ENCODE measurements at regions not wholly inside any gene's neighbourhood (a gene's known extent, or its start where the extent isn't known, plus 50 kb on each side); places are given as distances from the start of the nearest gene placed in this dataset.

DNA sequence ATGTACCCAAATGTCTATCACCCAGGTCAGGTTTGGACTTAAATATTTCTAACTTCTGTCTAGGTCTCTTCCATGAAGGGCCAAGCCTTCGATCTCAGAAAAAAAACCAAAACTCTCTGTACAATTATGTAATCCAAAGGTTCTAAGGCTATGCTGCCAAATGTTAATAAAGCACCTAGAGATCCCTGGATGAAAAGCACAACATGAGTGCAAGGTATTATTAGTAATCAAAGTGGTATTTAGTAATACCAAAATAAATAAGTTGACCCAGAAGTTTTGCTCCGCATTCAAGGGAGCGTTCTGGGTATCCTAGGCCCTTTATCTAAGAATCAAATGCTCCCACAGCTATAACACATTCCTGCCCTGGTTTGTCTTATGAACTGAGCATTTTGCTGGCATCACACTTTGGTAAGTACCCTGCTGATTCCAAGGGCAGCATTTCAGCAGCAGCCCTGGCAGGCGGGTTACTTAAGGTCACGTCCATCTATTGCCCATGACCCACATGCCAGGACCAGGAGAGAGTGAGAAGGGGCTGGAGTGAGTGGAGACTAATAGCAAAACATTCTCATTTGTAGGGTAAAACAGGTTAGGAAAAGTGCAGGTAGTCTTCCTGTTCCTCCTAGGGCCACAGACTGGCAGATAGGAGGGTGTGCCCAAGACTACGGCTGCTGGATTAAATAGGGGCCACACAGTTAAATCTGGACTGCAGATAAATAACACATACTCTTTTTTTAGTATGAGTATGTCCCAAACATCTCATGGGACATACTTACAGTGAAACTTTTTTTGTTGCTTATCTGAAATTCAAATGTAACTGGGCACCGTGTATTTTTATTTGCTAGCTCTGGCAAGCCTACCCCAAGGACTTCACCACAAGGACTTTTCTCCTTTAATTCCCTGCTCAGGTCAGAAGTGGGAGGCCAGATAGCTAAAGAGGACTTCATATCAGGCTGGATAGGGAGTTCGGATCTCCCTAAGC lies 76.0 kb upstream of the SNRK start:
- H2AFZ ChIP-seq (ENCODE audit: low read depth, low read length): no peak overlapping the region
- no peak overlapping the region for H3K4me3 ChIP-seq (ENCODE audit: insufficient read depth in 1 of 2, low read depth in 1 of 2, low read length in 2 of 2)
- H2BK15ac ChIP-seq (ENCODE audit: low read depth, poor library complexity, severe bottlenecking): no peak overlapping the region
- no peaks in the 10 kb centered on the region for H3K79me1 ChIP-seq (replicated peaks; ENCODE audit: low read length, poor library complexity, severe bottlenecking)
- H3K4me1 ChIP-seq (ENCODE audit: control insufficient read depth, insufficient read depth, low read depth, low read length): peaks cover 8% of the 10 kb centered on the region
- no peaks in the 10 kb centered on the region for H3K36me3 ChIP-seq (ENCODE audit: control insufficient read depth in 1 of 2, insufficient read depth in 2 of 2, low read depth in 1 of 2, low read length in 2 of 2)
- H3K9me3 ChIP-seq (ENCODE audit: control insufficient read depth, low read length): no peaks in the 10 kb centered on the region
- no peak overlapping the region for H3K9ac ChIP-seq (ENCODE audit: low read length)
- no peak overlapping the region for H3K23ac ChIP-seq (ENCODE audit: low read length in 2 of 2)
- no peak overlapping the region for H3K27ac ChIP-seq (ENCODE audit: low read length, poor library complexity, severe bottlenecking)
- H3K4ac ChIP-seq (ENCODE audit: low read depth in 1 of 2, low read length in 2 of 2): no peak overlapping the region
- H2BK12ac ChIP-seq (ENCODE audit: low read length in 2 of 2): no peak overlapping the region
- H4K8ac ChIP-seq (ENCODE audit: low read length): no peak overlapping the region
- no peak overlapping the region for H3K18ac ChIP-seq (ENCODE audit: low read depth in 1 of 2, low read length in 2 of 2)
- no peak overlapping the region for H3K14ac ChIP-seq (ENCODE audit: low read length in 2 of 2)
- H2BK120ac ChIP-seq (ENCODE audit: low read depth, low read length): no peak overlapping the region
- H2BK5ac ChIP-seq (ENCODE audit: low read depth, low read length, poor library complexity, severe bottlenecking): no peak overlapping the region
- WGBS: 98% methylated on average over 7 of the region's 8 CpGs
- DNase-seq: no peak
- no peak overlapping the region for H2AK5ac ChIP-seq (ENCODE audit: low read length, severe bottlenecking)
- H4K91ac ChIP-seq (ENCODE audit: low read length): no peak overlapping the region
- peaks cover 0 to 22% of the 10 kb centered on the region in 2 experiments for H3K27me3 ChIP-seq (ENCODE audit: control insufficient read depth in 1 of 2, insufficient read depth in 1 of 2, low read length in 2 of 2)
- H3K4me2 ChIP-seq (ENCODE audit: low read length, poor library complexity, severe bottlenecking): no peak overlapping the region

DNA sequence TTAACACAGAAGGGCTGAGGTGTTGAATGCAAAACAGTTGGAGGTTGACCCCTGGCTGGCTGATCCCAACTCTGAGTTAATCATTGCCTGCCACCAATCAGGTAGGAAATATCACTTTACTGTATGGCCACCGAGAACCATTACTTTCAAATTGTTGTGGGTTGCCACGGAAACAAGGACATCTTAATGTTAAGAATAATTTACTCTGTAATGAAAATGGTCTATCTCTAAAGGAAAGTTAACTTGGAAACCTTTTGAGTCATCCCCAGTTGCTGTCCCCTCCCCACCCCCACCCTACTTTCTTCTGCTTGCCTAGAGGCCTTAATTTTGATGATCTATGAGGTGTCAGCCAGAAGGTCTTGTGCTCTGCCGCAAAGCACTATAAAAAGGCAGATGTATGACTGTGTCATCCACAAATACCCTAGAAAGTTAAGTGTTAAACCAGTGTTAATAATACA lies 78.7 kb upstream of the SNRK start:
- H3K4me3 ChIP-seq (ENCODE audit: insufficient read depth in 1 of 2, low read depth in 1 of 2, low read length in 2 of 2): no peak overlapping the region
- H3K36me3 ChIP-seq (ENCODE audit: control insufficient read depth in 1 of 2, insufficient read depth in 2 of 2, low read depth in 1 of 2, low read length in 2 of 2): no peaks in the 10 kb centered on the region
- no peak overlapping the region for H2AFZ ChIP-seq (ENCODE audit: low read depth, low read length)
- H3K4me2 ChIP-seq (ENCODE audit: low read length, poor library complexity, severe bottlenecking): no peak overlapping the region
- H2BK15ac ChIP-seq (ENCODE audit: low read depth, poor library complexity, severe bottlenecking): no peak overlapping the region
- no peak overlapping the region for H2BK5ac ChIP-seq (ENCODE audit: low read depth, low read length, poor library complexity, severe bottlenecking)
- DNase-seq: peak; percentile 35
- H3K23ac ChIP-seq (ENCODE audit: low read length in 2 of 2): no peak overlapping the region
- 0% methylated on average over 1 of the region's 3 CpGs for WGBS
- no peak overlapping the region for H3K9ac ChIP-seq (ENCODE audit: low read length)
- no peak overlapping the region for H2BK120ac ChIP-seq (ENCODE audit: low read depth, low read length)
- H3K79me1 ChIP-seq (replicated peaks; ENCODE audit: low read length, poor library complexity, severe bottlenecking): no peaks in the 10 kb centered on the region
- H3K27me3 ChIP-seq (ENCODE audit: control insufficient read depth in 1 of 2, insufficient read depth in 1 of 2, low read length in 2 of 2): peaks cover 5 to 27% of the 10 kb centered on the region in 2 experiments
- H4K91ac ChIP-seq (ENCODE audit: low read length): no peak overlapping the region
- H3K9me3 ChIP-seq (ENCODE audit: control insufficient read depth, low read length): no peaks in the 10 kb centered on the region
- H3K14ac ChIP-seq (ENCODE audit: low read length in 2 of 2): no peak overlapping the region
- H3K4ac ChIP-seq (ENCODE audit: low read depth in 1 of 2, low read length in 2 of 2): no peak overlapping the region
- H2BK12ac ChIP-seq (ENCODE audit: low read length in 2 of 2): no peak overlapping the region
- no peak overlapping the region for H2AK5ac ChIP-seq (ENCODE audit: low read length, severe bottlenecking)
- H4K8ac ChIP-seq (ENCODE audit: low read length): no peak overlapping the region
- no peak overlapping the region for H3K27ac ChIP-seq (ENCODE audit: low read length, poor library complexity, severe bottlenecking)
- no peak overlapping the region for H3K18ac ChIP-seq (ENCODE audit: low read depth in 1 of 2, low read length in 2 of 2)
- peaks cover 2% of the 10 kb centered on the region for H3K4me1 ChIP-seq (ENCODE audit: control insufficient read depth, insufficient read depth, low read depth, low read length)

DNA sequence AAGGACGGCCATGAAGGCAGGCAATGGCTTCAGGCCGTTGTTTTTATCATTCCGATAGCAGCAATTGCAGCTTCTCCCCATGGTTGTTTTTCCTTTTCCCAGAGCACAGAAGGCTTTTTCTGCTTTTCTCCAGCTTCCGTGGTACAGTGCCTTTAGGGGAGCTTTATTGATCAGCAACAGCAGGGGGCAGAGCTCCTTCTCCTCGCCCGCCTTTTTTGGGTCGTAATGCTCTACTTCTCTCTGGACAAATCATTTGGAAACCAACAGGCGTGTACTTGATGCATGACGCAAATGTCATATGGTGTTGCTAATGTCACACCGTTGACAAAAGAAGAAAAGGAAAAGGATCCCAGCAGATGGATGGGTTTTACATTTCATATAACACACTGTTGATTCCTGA lies 79.7 kb upstream of the SNRK start:
- Histone ChIP-seq H2BK15ac (ENCODE audit: low read depth, poor library complexity, severe bottlenecking) (no peak overlapping the region), H4K8ac (ENCODE audit: low read length) (no peak overlapping the region), H3K4me2 (ENCODE audit: low read length, poor library complexity, severe bottlenecking) (no peak overlapping the region), H3K14ac (ENCODE audit: low read length in 2 of 2) (no peak overlapping the region), H3K79me1 (replicated peaks; ENCODE audit: low read length, poor library complexity, severe bottlenecking) (no peaks in the 10 kb centered on the region), H3K4ac (ENCODE audit: low read depth in 1 of 2, low read length in 2 of 2) (no peak overlapping the region), H3K27me3 (ENCODE audit: control insufficient read depth in 1 of 2, insufficient read depth in 1 of 2, low read length in 2 of 2) (peaks cover 11 to 31% of the 10 kb centered on the region in 2 experiments), H3K9me3 (ENCODE audit: control insufficient read depth, low read length) (no peaks in the 10 kb centered on the region), H3K27ac (ENCODE audit: low read length, poor library complexity, severe bottlenecking) (no peak overlapping the region), H3K23ac (ENCODE audit: low read length in 2 of 2) (no peak overlapping the region), H4K91ac (ENCODE audit: low read length) (no peak overlapping the region), H2BK5ac (ENCODE audit: low read depth, low read length, poor library complexity, severe bottlenecking) (no peak overlapping the region), H3K4me1 (ENCODE audit: control insufficient read depth, insufficient read depth, low read depth, low read length) (peaks cover 2% of the 10 kb centered on the region), H3K36me3 (ENCODE audit: control insufficient read depth in 1 of 2, insufficient read depth in 2 of 2, low read depth in 1 of 2, low read length in 2 of 2) (no peaks in the 10 kb centered on the region), H3K9ac (ENCODE audit: low read length) (no peak overlapping the region), H3K18ac (ENCODE audit: low read depth in 1 of 2, low read length in 2 of 2) (no peak overlapping the region), H2BK12ac (ENCODE audit: low read length in 2 of 2) (no peak overlapping the region), H2BK120ac (ENCODE audit: low read depth, low read length) (no peak overlapping the region), H2AFZ (ENCODE audit: low read depth, low read length) (no peak overlapping the region), H2AK5ac (ENCODE audit: low read length, severe bottlenecking) (no peak overlapping the region), H3K4me3 (ENCODE audit: insufficient read depth in 1 of 2, low read depth in 1 of 2, low read length in 2 of 2) (no peak overlapping the region)
- WGBS: 84% methylated on average over 10 of the region's 10 CpGs
- DNase-seq: no peak

DNA sequence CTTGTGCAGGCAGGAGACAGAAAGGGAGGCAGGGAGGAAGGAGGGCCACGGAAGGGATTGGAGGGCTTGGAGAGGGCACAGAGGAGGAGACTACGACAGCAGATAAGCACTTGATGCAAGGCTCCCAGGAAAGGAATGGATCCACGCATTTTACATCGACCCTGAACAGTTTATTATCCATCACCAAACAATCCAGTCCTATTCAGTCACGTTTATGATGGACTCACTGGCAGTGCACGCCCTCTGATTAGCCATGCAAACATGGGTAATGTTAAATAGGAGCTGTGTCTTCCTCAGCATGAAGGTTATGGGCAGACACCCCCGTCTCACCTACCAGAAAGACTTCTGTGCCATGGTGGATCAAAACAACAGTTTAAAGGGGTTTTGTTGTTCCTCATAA lies 80.2 kb upstream of the SNRK start:
- no peak overlapping the region for H3K18ac ChIP-seq (ENCODE audit: low read depth in 1 of 2, low read length in 2 of 2)
- no peak overlapping the region for H2BK15ac ChIP-seq (ENCODE audit: low read depth, poor library complexity, severe bottlenecking)
- H3K14ac ChIP-seq (ENCODE audit: low read length in 2 of 2): no peak overlapping the region
- no peak overlapping the region for H4K91ac ChIP-seq (ENCODE audit: low read length)
- H2BK120ac ChIP-seq (ENCODE audit: low read depth, low read length): no peak overlapping the region
- no peak overlapping the region for H3K27ac ChIP-seq (ENCODE audit: low read length, poor library complexity, severe bottlenecking)
- H2AFZ ChIP-seq (ENCODE audit: low read depth, low read length): no peak overlapping the region
- H3K36me3 ChIP-seq (ENCODE audit: control insufficient read depth in 1 of 2, insufficient read depth in 2 of 2, low read depth in 1 of 2, low read length in 2 of 2): no peaks in the 10 kb centered on the region
- H3K4me3 ChIP-seq (ENCODE audit: insufficient read depth in 1 of 2, low read depth in 1 of 2, low read length in 2 of 2): no peak overlapping the region
- H3K79me1 ChIP-seq (replicated peaks; ENCODE audit: low read length, poor library complexity, severe bottlenecking): no peaks in the 10 kb centered on the region
- no peak overlapping the region for H4K8ac ChIP-seq (ENCODE audit: low read length)
- H3K9me3 ChIP-seq (ENCODE audit: control insufficient read depth, low read length): no peaks in the 10 kb centered on the region
- H2BK5ac ChIP-seq (ENCODE audit: low read depth, low read length, poor library complexity, severe bottlenecking): no peak overlapping the region
- H2AK5ac ChIP-seq (ENCODE audit: low read length, severe bottlenecking): no peak overlapping the region
- no peak overlapping the region for H3K4me2 ChIP-seq (ENCODE audit: low read length, poor library complexity, severe bottlenecking)
- H3K4me1 ChIP-seq (ENCODE audit: control insufficient read depth, insufficient read depth, low read depth, low read length): peaks cover 2% of the 10 kb centered on the region
- no peak overlapping the region for H3K23ac ChIP-seq (ENCODE audit: low read length in 2 of 2)
- DNase-seq: no peak
- 73% methylated on average over 6 of the region's 7 CpGs for WGBS
- no peak overlapping the region for H3K9ac ChIP-seq (ENCODE audit: low read length)
- H3K4ac ChIP-seq (ENCODE audit: low read depth in 1 of 2, low read length in 2 of 2): no peak overlapping the region
- H2BK12ac ChIP-seq (ENCODE audit: low read length in 2 of 2): no peak overlapping the region
- peaks cover 12 to 27% of the 10 kb centered on the region in 2 experiments for H3K27me3 ChIP-seq (ENCODE audit: control insufficient read depth in 1 of 2, insufficient read depth in 1 of 2, low read length in 2 of 2)
